ENCODE measurements at regions not wholly inside any gene's neighbourhood (a gene's known extent, or its start where the extent isn't known, plus 50 kb on each side); places are given as distances from the start of the nearest gene placed in this dataset.

DNA sequence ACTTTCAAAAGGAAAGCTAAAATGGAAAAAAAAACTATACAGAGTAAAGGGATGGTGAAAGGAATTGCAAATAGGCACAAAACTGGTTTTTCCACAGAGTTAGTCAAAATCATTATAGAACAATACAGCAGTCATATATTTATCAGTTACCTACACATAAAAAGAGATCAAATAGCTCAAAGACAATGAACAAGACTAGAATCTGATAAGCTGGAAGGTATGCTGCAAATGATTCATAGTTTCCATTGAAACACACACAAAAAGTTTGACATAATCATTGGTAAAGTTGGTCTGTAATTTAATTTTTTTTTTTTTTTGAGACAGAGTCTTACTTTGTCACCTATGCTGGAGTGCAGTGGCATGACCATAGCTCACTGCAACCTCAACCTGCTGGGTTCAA lies 92.4 kb upstream of the SGCE start:
- TF ChIP-seq, protein P1, sequence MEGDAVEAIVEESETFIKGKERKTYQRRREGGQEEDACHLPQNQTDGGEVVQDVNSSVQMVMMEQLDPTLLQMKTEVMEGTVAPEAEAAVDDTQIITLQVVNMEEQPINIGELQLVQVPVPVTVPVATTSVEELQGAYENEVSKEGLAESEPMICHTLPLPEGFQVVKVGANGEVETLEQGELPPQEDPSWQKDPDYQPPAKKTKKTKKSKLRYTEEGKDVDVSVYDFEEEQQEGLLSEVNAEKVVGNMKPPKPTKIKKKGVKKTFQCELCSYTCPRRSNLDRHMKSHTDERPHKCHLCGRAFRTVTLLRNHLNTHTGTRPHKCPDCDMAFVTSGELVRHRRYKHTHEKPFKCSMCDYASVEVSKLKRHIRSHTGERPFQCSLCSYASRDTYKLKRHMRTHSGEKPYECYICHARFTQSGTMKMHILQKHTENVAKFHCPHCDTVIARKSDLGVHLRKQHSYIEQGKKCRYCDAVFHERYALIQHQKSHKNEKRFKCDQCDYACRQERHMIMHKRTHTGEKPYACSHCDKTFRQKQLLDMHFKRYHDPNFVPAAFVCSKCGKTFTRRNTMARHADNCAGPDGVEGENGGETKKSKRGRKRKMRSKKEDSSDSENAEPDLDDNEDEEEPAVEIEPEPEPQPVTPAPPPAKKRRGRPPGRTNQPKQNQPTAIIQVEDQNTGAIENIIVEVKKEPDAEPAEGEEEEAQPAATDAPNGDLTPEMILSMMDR (conservative IDR thresholded peaks at IDR 0.05; ENCODE audit: low read length) = no peak
- TF ChIP-seq EZH2phosphoT487 (IDR thresholded peaks at IDR 0.05; ENCODE audit: borderline replicate concordance, low read depth, low read length) = no peak
